Endodermal cell (in vitro differentiated cells): ENCODE measurements at regions not wholly inside any gene's neighbourhood (a gene's known extent, or its start where the extent isn't known, plus 50 kb on each side); places are given as distances from the start of the nearest gene placed in this dataset.

Experiments
- DNase-seq: peaks from one replicate; pipeline ENCODE4 v3.0.0-alpha.2; 2017
- H3K27ac ChIP-seq: 2 replicates; pipeline ENCODE4 v1.5.1; 2013; ENCODE audit warnings: mild to moderate bottlenecking, low read depth, low read length, moderate library complexity
- H3K27me3 ChIP-seq: 2 replicates; pipeline ENCODE4 v1.6.1; 2013; ENCODE audit warnings: mild to moderate bottlenecking, low read length, moderate library complexity; ENCODE audit not compliant: insufficient read depth, control insufficient read depth, poor library complexity, severe bottlenecking
- H3K36me3 ChIP-seq: 2 replicates; pipeline ENCODE4 v1.7.0; 2013; ENCODE audit warnings: mild to moderate bottlenecking, low read length, moderate library complexity; ENCODE audit not compliant: control insufficient read depth, insufficient read depth
- H3K4me1 ChIP-seq: one replicate; pipeline ENCODE4 v1.7.0; 2013; ENCODE audit warnings: low read length; ENCODE audit not compliant: control insufficient read depth, insufficient read depth
- H3K4me3 ChIP-seq: 2 replicates; pipeline ENCODE4 v1.5.1; 2013; ENCODE audit warnings: mild to moderate bottlenecking, low read length, moderate library complexity
- H3K9ac ChIP-seq: 2 replicates; pipeline ENCODE4 v1.6.1; 2013; ENCODE audit warnings: mild to moderate bottlenecking, low read length, moderate library complexity; ENCODE audit not compliant: poor library complexity, severe bottlenecking; ENCODE audit errors: extremely low read depth
- H3K9me3 ChIP-seq: 2 replicates; pipeline ENCODE4 v1.6.1; 2013; ENCODE audit warnings: mild to moderate bottlenecking, low read length, moderate library complexity; ENCODE audit not compliant: control insufficient read depth
- H3K27ac Mint-ChIP-seq: 2 replicates; pipeline ENCODE4 v1.8.0; 2020; ENCODE audit warnings: mixed read lengths
- H3K27me3 Mint-ChIP-seq: 2 replicates; pipeline ENCODE4 v1.8.0; 2021; ENCODE audit warnings: mild to moderate bottlenecking, mixed read lengths; ENCODE audit not compliant: insufficient read depth
- H3K36me3 Mint-ChIP-seq: 2 replicates; pipeline ENCODE4 v1.8.0; 2020; ENCODE audit warnings: low read depth, mixed read lengths
- H3K4me1 Mint-ChIP-seq: 2 replicates; pipeline ENCODE4 v1.8.0; 2020; ENCODE audit warnings: mixed read lengths
- H3K4me3 Mint-ChIP-seq: 2 replicates; pipeline ENCODE4 v1.8.0; 2020; ENCODE audit warnings: mild to moderate bottlenecking, moderate library complexity, mixed read lengths
- H3K9me3 Mint-ChIP-seq: 2 replicates; pipeline ENCODE4 v1.8.0; 2020; ENCODE audit warnings: mild to moderate bottlenecking, mixed read lengths
- WGBS, 2 experiments: methylation state at CpG; one replicate each; pipeline versions ENCODE4 v1.1.5 to v1.1.7; 2013; ENCODE audit warnings: missing lambda C conversion rate in 2 of 2, mixed read lengths in 1 of 2; ENCODE audit not compliant: insufficient coverage in 1 of 2, insufficient read length in 1 of 2; 5-methylcytosine and 5-hydroxymethylcytosine counted together
- TF ChIP-seq, protein P1 (sequence below): fragments of 200-600 bp; sonication (generic); conservative IDR thresholded peaks from 2 replicates; pipeline ENCODE4 v1.5.0; 2021; ENCODE audit warnings: antibody characterized with exemption, mild to moderate bottlenecking

DNA sequence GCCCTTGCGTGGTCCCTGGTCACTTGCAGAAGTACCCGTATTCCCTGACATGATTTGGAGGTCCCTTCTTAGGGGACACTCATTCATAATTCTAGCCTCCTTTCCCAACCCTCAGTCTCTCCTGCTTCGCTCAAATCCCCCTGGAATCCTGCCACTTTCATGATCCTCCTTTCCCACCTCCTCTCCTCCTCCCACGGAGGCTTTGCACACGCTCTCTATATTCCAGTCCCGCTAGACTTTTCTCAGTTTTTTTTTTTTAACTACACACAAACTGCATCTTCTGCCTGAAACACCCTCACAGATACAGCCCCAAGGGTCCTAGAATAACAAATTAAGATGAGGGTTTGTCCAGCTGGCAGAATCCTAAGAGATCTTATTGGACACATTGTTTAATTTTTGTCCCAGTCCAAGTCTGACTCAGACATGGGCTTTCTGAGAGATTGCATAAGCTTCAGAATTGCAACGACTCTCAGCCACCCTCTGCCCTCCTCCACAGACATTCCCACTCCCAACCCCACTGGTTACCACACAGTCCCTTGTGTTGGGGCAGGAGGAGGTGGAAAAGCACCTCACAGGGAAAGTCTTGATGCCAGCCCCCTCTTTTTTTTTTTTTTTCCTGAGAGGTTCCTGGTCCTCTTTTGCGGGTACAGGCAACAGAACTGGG is 739.5 kb upstream of the EEF2KMT start:
- Mint-ChIP-seq H3K9me3 (no peaks in the 10 kb centered on the region), H3K4me1 (no peaks in the 10 kb centered on the region), H3K27ac (no peak overlapping the region), H3K36me3 (no peaks in the 10 kb centered on the region), H3K4me3 (no peak overlapping the region), H3K27me3 (peaks cover 8% of the 10 kb centered on the region)
- Histone ChIP-seq H3K36me3 (no peaks in the 10 kb centered on the region), H3K9me3 (no peaks in the 10 kb centered on the region), H3K4me1 (no peaks in the 10 kb centered on the region), H3K27me3 (no peaks in the 10 kb centered on the region), H3K4me3 (no peak overlapping the region), H3K27ac (no peak overlapping the region), H3K9ac (no peak overlapping the region)
- DNase-seq: no peak
- TF ChIP-seq, protein P1, sequence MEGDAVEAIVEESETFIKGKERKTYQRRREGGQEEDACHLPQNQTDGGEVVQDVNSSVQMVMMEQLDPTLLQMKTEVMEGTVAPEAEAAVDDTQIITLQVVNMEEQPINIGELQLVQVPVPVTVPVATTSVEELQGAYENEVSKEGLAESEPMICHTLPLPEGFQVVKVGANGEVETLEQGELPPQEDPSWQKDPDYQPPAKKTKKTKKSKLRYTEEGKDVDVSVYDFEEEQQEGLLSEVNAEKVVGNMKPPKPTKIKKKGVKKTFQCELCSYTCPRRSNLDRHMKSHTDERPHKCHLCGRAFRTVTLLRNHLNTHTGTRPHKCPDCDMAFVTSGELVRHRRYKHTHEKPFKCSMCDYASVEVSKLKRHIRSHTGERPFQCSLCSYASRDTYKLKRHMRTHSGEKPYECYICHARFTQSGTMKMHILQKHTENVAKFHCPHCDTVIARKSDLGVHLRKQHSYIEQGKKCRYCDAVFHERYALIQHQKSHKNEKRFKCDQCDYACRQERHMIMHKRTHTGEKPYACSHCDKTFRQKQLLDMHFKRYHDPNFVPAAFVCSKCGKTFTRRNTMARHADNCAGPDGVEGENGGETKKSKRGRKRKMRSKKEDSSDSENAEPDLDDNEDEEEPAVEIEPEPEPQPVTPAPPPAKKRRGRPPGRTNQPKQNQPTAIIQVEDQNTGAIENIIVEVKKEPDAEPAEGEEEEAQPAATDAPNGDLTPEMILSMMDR: no peak
- 90 to 95% methylated on average over 5 to 8 of the region's 8 CpGs for WGBS, 2 experiments

DNA sequence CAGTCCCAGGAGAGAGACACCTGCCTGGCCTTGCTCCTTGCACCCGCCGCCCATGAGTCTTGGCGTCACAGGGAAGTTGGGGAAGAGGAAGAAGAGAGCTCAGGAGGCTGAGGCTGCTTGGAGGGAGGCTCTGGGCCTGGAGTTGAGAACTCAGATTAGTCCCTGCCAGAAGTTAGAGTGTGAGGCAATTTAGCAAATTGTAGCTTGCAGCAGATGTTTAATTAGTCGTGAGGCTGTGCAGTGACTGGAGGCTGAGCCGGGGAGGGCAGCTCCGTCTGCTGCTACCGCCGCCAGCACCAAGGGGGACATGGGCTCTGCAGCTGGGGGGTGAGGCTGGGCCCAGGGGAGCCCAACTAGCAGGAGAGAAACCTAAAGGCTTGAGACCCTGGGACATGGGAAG is 738.3 kb upstream of the EEF2KMT start:
- Histone ChIP-seq H3K4me1 (no peaks in the 10 kb centered on the region), H3K4me3 (no peak overlapping the region), H3K27me3 (no peaks in the 10 kb centered on the region), H3K36me3 (no peaks in the 10 kb centered on the region), H3K9ac (no peak overlapping the region), H3K27ac (no peak overlapping the region), H3K9me3 (no peaks in the 10 kb centered on the region)
- H3K36me3 Mint-ChIP-seq: no peaks in the 10 kb centered on the region
- no peaks in the 10 kb centered on the region for H3K9me3 Mint-ChIP-seq
- no peak overlapping the region for H3K4me3 Mint-ChIP-seq
- H3K27ac Mint-ChIP-seq: no peak overlapping the region
- no peak for DNase-seq
- TF ChIP-seq, protein P1: no peak
- peaks cover 8% of the 10 kb centered on the region for H3K27me3 Mint-ChIP-seq
- H3K4me1 Mint-ChIP-seq: no peaks in the 10 kb centered on the region
- 82 to 89% methylated on average over 3 to 8 of the region's 8 CpGs for WGBS, 2 experiments

DNA sequence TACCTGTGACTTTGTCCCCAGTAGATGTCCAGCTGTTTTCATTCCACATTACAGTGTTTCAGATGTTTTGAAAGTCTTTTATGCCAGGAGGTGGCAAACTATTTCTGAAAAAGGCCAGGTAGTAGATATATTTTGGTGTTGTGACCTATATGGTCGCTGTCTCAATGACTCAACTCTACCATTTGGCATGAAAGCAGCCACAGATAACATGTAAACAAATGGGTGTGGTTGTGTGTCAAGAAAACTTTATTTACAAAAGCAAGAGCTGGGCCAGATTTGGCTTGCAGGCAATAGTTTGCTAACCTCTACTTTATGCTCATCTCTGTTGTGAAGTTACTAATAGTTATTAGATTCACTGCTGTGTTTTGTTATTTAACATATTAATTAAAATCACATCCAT is 728.7 kb upstream of the EEF2KMT start:
- no peak overlapping the region for H3K27ac Mint-ChIP-seq
- H3K4me3 Mint-ChIP-seq: no peak overlapping the region
- no peaks in the 10 kb centered on the region for H3K4me1 ChIP-seq
- no peaks in the 10 kb centered on the region for H3K9me3 ChIP-seq
- no peaks in the 10 kb centered on the region for H3K36me3 ChIP-seq
- H3K4me3 ChIP-seq: no peak overlapping the region
- WGBS, 2 experiments: 86 to 89% methylated on average over 1 of the region's 1 CpG
- no peaks in the 10 kb centered on the region for H3K27me3 ChIP-seq
- no peak overlapping the region for H3K9ac ChIP-seq
- DNase-seq: no peak
- H3K9me3 Mint-ChIP-seq: no peaks in the 10 kb centered on the region
- TF ChIP-seq, protein P1: no peak
- H3K4me1 Mint-ChIP-seq: no peaks in the 10 kb centered on the region
- H3K27ac ChIP-seq: no peak overlapping the region
- no peaks in the 10 kb centered on the region for H3K27me3 Mint-ChIP-seq
- H3K36me3 Mint-ChIP-seq: no peaks in the 10 kb centered on the region
